ENCODE measurements at regions not wholly inside any gene's neighbourhood (a gene's known extent, or its start where the extent isn't known, plus 50 kb on each side); places are given as distances from the start of the nearest gene placed in this dataset.

DNA sequence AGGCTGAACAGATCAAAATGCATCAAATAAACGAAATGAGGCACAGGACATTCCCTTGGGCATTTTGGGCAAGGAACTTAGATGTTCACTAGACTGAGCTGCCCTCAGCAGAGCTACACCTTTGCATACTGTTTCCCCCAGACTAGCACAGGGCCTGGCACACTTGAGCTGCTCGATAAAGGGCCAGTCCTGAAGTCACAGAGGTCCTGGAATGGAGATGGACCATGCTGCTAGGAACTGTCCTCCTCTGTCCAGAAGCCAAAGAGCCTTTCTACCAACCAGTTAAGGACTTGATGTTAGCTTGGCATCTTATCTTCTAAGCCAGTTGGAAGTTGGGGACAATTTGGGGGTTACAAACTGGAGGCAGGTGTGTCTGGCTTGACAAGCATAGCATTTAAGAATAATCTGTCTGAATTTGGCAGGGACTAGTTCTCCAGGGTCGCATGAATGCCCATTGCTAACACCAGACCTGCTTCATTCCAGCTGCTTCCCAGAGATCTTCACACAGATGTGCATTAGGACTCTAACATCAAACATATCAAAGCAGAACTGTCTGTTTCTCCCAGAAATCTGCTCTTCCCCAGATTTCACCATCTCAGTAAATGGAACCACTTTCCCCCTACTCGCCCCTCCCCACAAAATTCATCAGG, 152.2 kb upstream of the PDE1C start:
- no peak for TF ChIP-seq CTCF (conservative IDR thresholded peaks at IDR 0.05; ENCODE audit: low read length)
- no peak for TF ChIP-seq EZH2phosphoT487 (IDR thresholded peaks at IDR 0.05; ENCODE audit: borderline replicate concordance, low read depth, low read length)
